ENCODE measurements at regions not wholly inside any gene's neighbourhood (a gene's known extent, or its start where the extent isn't known, plus 50 kb on each side); places are given as distances from the start of the nearest gene placed in this dataset.

- in situ Hi-C loops (cut with HindIII; ENCODE audit: low sequenced_read_pairs) = no loop called here
Measured at GRCh38 chr11:70667767-70668166, 269.4 kb downstream of the CTTN start.

GRCh38 chr11:70668204-70669202 lies 270.2 kb downstream of the CTTN start:
- in situ Hi-C loops (cut with HindIII; ENCODE audit: low sequenced_read_pairs) = no loop called here

- in situ Hi-C loops (cut with HindIII; ENCODE audit: low sequenced_read_pairs) = no loop called here
Measured at GRCh38 chr11:70669281-70669680, 271.0 kb downstream of the CTTN start.

GRCh38 chr11:70669871-70670675 lies 271.7 kb downstream of the CTTN start:
- in situ Hi-C loops (cut with HindIII; ENCODE audit: low sequenced_read_pairs) = no loop called here

- in situ Hi-C loops (cut with HindIII; ENCODE audit: low sequenced_read_pairs) = no loop called here
Measured at GRCh38 chr11:70670676-70671034, 272.3 kb downstream of the CTTN start.

- in situ Hi-C loops (cut with HindIII; ENCODE audit: low sequenced_read_pairs) = no loop called here
Measured at GRCh38 chr11:70671083-70671482, 272.8 kb downstream of the CTTN start.

- in situ Hi-C loops (cut with HindIII; ENCODE audit: low sequenced_read_pairs) = no loop called here
Measured at GRCh38 chr11:70671611-70672010, 273.3 kb downstream of the CTTN start.

- in situ Hi-C loops (cut with HindIII; ENCODE audit: low sequenced_read_pairs) = no loop called here
Measured at GRCh38 chr11:70672991-70673653, 274.8 kb downstream of the CTTN start.

- in situ Hi-C loops (cut with HindIII; ENCODE audit: low sequenced_read_pairs) = no loop called here
Measured at GRCh38 chr11:70674605-70675004, 276.3 kb downstream of the CTTN start.

- in situ Hi-C loops (cut with HindIII; ENCODE audit: low sequenced_read_pairs) = no loop called here
Measured at GRCh38 chr11:70675697-70676374, 277.5 kb downstream of the CTTN start.

- in situ Hi-C loops (cut with HindIII; ENCODE audit: low sequenced_read_pairs) = no loop called here
Measured at GRCh38 chr11:70677232-70677916, 279.0 kb downstream of the CTTN start.

- in situ Hi-C loops (cut with HindIII; ENCODE audit: low sequenced_read_pairs) = no loop called here
Measured at GRCh38 chr11:70678931-70679900, 280.9 kb downstream of the CTTN start.

GRCh38 chr11:70680781-70681281 lies 282.5 kb downstream of the CTTN start:
- in situ Hi-C loops (cut with HindIII; ENCODE audit: low sequenced_read_pairs) = no loop called here

GRCh38 chr11:70682056-70682455 lies 283.7 kb downstream of the CTTN start:
- in situ Hi-C loops (cut with HindIII; ENCODE audit: low sequenced_read_pairs) = no loop called here

- in situ Hi-C loops (cut with HindIII; ENCODE audit: low sequenced_read_pairs) = no loop called here
Measured at GRCh38 chr11:70682760-70683159, 284.4 kb downstream of the CTTN start.

GRCh38 chr11:70687716-70688115 lies 289.4 kb downstream of the CTTN start:
- in situ Hi-C loops (cut with HindIII; ENCODE audit: low sequenced_read_pairs) = no loop called here

GRCh38 chr11:70688142-70688541 lies 289.8 kb downstream of the CTTN start:
- in situ Hi-C loops (cut with HindIII; ENCODE audit: low sequenced_read_pairs) = no loop called here

GRCh38 chr11:70689764-70690163 lies 291.4 kb downstream of the CTTN start:
- in situ Hi-C loops (cut with HindIII; ENCODE audit: low sequenced_read_pairs) = no loop called here

- in situ Hi-C loops (cut with HindIII; ENCODE audit: low sequenced_read_pairs) = no loop called here
Measured at GRCh38 chr11:70692131-70692530, 293.8 kb downstream of the CTTN start.
